NCI-H2107 (cell line): ENCODE measurements at regions not wholly inside any gene's neighbourhood (a gene's known extent, or its start where the extent isn't known, plus 50 kb on each side); places are given as distances from the start of the nearest gene placed in this dataset.

ENCODE experiments used
- DNase-seq: peaks from one replicate; lab custom pipeline; 2025; lab: John Stamatoyannopoulos, UW

GRCh38 chr3:29050155-29050554, 230.7 kb upstream of the RBMS3 start:
- DNase-seq = no peak

DNA sequence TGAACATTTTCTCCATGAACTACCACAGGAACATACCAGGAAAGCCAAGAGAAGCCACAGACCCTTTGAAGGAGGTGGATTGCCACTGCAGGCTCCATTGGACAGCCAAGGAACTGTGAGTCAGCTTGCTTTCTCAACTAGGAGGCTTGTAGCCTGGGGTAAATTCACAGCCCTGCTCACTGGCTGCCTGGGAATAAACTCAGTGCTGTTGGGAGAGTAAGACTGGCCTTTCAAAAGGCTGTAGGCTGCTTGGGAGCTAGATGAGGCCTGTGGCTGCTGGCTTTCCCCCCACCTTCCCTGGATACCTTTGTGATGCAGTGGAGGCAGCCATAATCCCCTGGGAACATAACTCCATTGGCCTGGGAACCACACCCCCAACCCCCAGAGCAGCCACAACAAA, 223.5 kb upstream of the RBMS3 start:
- no peak for DNase-seq

- DNase-seq = no peak
These were observed 216.8 kb upstream of the RBMS3 start for GRCh38 chr3:29064085-29064484.

GRCh38 chr3:29065211-29065785, 215.6 kb upstream of the RBMS3 start:
- DNase-seq = peak; percentile 50

DNA sequence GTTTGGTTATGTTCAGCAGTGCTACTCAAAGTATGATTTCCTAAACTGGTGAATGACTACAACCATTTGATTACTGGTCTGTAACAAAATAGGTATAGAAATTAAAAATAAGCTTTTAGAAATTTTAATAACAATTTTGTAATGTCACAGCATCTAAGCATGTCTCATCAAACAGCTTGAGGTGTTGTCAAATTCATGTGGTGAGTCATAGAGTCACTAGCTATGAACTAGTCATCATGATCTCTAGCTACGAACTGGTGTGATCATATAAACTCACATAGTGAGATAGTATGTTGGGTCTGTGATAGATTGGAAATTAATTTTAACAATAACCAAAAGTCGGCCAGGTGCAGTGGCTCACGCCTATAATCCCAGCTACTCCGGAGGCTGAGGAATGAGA, 213.9 kb upstream of the RBMS3 start:
- no peak for DNase-seq

- no peak for DNase-seq
These were observed 209.8 kb upstream of the RBMS3 start for GRCh38 chr3:29070959-29071634.

DNA sequence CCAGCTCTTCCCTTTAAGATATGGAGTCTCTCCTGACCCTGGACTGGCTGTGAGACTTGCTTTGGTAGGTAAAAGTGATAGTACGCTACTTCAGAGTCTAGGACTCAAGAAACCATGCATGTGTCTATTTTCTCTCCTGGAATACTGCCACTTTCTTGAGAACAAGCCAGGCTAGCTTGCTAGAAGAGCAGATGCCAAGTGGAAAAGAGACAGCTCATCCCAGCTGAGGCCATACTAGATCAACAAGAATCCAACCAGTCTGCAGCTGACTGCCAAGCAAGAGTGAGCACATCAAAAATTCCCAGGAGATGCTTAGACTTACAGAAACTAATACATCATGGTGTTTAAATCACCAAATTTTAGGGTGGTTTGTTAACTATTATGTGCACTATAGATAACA, 208.3 kb upstream of the RBMS3 start:
- DNase-seq = no peak

DNA sequence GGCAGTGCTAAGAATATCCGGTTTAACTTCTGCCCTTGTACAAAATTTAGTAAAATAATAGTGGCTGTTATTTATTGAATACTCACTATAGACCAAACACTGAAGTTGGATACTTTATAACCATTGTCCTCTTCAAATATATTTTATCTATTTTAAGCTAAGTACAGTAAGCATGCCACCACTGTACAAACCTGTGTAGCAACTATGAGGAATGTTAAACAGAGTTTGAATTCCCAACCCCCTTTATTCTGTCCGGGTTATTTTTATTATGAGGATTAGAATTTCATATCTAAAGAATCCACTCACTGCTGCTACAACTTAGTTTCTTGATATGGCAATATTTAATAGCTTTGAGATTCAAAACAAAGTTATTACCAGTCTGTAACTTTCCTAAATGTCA, 203.5 kb upstream of the RBMS3 start:
- DNase-seq = no peak

DNA sequence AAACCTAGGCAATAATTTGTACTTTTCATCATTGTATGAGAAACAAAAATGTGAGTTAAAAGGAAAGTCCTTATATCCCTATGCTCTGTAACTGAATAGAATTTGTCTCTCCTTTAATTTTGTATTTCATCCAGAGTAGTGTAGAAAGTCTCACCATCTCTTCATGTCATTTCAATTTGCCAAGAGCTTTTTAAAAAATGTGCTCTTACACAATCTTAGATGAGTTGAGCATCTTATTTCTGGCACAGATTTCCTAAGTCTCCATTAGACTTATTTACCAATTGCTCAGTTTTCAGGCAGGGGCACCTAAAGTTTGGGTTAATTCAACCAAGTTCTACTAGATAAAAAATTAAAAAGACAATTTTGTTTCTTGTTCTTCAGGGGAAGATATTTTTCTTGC, 201.5 kb upstream of the RBMS3 start:
- DNase-seq = no peak

GRCh38 chr3:29080967-29081366, 199.9 kb upstream of the RBMS3 start:
- DNase-seq = no peak

- no peak for DNase-seq
These were observed 197.8 kb upstream of the RBMS3 start for GRCh38 chr3:29083081-29083480.

DNA sequence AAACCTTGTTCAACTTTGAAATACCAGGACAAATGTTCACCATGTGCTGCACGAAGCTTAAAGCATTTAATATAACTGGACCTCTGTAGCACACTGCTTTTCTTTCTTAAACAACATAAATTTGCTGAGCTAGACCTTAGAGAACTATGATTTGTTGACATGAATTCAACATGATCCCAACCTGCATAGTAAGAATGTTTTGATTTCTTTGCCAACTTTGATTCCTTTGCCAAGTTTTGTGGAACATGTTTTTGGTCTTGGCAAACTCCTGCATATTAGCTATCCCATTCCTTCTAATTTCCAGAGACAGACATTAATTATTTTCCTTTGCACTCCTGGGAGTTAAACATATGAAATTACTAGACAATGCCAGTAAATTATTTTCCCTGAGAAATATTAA, 197.2 kb upstream of the RBMS3 start:
- DNase-seq = no peak

GRCh38 chr3:29088579-29088978, 192.3 kb upstream of the RBMS3 start:
- DNase-seq = no peak

DNA sequence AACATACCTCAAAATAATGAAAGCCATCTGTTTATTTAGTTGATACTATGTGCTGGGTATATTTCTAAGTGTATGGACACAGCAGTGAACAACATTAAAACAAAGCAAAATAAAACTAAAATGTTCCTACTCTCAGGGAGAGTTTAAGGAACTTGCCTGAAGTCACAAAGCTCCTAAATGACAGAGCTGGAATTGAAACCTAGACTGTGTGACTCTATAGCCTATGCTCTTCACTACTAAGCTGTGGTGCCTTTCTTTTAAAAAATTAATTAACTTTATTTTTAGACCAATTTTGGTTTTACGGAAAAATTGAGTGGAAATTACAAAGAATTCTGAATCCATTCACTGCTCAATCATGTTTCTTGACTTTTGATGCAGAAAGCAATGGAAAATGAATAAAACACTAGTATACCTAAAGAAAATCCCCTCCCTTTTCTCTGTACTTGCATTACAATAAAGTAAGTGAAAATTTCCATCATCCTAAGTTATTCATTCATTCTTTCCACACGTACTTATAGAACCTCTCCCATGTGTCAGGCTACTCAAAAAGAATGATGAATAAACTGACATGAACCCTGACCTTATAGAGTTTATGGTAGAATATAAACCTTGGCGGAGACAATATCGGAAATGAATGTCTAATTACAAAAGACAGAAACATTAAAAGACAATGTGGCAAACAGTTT, 189.8 kb upstream of the RBMS3 start:
- DNase-seq = no peak

- no peak for DNase-seq
These were observed 189.2 kb upstream of the RBMS3 start for GRCh38 chr3:29091599-29092189.

GRCh38 chr3:29092348-29092747, 188.5 kb upstream of the RBMS3 start:
- DNase-seq = no peak

GRCh38 chr3:29099296-29099695, 181.6 kb upstream of the RBMS3 start:
- DNase-seq = no peak

GRCh38 chr3:29099775-29100174, 181.1 kb upstream of the RBMS3 start:
- DNase-seq = no peak

DNA sequence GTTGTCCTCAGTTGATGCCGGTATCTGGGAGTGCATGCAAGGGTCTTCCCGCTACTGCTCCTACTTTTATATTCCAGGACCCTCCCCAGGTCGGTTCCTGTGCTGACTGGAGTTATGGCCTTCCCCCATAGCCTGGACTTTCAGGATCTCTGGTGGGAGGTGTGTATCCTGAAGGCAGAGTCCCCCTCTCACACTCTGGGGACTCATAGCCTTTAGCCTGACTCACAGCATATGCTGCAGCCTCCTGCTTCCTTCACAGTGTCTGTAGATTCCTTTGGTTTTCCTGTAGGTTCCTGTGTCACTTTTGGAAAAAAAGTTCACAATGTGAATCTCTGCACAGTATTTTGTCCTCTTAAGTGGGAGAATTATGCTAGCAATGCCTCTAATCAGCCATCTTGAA, 180.6 kb upstream of the RBMS3 start:
- DNase-seq = no peak

DNA sequence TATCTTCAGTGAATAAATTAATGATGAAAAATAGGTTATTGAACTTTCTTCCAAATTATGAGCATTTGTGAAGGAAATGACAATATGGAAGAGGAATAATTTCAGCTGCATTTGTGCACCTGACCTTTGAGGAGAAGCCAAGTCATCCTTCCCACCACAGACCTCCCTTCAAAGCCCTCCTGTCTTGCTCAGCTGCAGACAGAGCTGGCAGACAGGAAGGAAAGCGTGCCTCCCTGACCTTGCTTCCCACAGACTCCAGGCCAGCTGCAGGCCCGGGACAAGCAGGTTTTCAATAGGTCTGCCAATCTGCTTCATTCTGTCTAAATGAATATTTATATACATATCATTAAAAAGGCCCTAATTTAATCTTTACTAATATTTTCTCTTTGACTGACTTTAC, 152.9 kb upstream of the RBMS3 start:
- no peak for DNase-seq

DNA sequence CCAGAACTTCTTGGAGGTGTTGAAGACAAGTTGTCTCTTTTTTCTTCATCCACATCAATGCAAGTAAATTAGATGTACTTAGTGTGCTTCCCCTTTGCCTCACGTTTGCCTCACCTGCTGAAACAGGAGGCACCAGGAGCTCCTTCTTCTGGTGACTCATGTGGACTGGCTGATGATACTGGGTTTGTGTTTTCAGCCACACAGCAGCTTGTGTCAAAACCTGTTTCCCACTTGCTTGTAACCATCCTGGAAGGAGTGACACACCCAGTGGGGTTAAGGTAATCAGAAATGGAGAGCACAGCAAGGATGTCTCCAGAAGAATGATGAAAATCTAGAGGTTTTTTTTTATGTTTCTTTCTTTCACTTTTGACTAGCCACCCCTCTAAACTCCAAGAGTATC, 143.3 kb upstream of the RBMS3 start:
- DNase-seq = no peak

GRCh38 chr3:29138171-29138570, 142.7 kb upstream of the RBMS3 start:
- DNase-seq = no peak

DNA sequence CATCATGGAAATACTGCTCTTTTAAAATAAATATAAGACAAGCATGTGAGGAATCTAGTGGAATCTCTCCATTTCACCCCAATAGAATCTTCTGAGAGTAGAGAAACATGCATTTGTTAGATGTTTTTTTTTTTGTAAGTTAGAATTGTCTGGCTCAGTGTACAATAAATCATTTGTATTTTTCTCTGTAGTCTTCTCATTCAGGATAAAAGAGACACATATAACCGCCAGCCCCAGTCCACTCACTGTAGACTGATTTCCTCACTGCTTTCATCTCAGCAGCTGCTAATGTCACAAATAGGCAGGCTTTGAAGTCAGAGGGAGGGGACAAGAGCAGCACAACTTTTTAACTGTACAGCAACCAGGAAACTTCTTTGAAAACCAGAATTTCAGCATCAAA, 140.2 kb upstream of the RBMS3 start:
- no peak for DNase-seq
